Esophagus muscularis mucosa (tissue), 4 donors: ENCODE measurements at regions not wholly inside any gene's neighbourhood (a gene's known extent, or its start where the extent isn't known, plus 50 kb on each side); places are given as distances from the start of the nearest gene placed in this dataset.

Experiments
- EP300 ChIP-seq: sonication (generic); formaldehyde crosslinking; IDR thresholded peaks from one replicate; pipeline ENCODE4 v1.6.1; 2017; ENCODE audit warnings: antibody characterized with exemption
- POLR2A ChIP-seq: fragments of 450-650 bp; IDR thresholded peaks from one replicate; pipeline ENCODE4 v1.6.1; 2017; ENCODE audit warnings: antibody characterized with exemption, moderate library complexity, mild to moderate bottlenecking, low read depth
- POLR2AphosphoS5 ChIP-seq, 2 donors: sonication (generic); formaldehyde crosslinking; IDR thresholded peaks; one replicate each; pipeline ENCODE4 v1.6.1; 2017; ENCODE audit warnings: antibody characterized with exemption in 2 of 2
- TF ChIP-seq, protein P1 (sequence below), 3 experiments: fragments of 200-600 bp in 2 of 3; fragments of 450-650 bp in 1 of 3; sonication (generic) in 2 of 3; IDR thresholded peaks; one replicate each; pipeline ENCODE4 v1.5.1; 2017 to 2019; ENCODE audit warnings: antibody characterized with exemption in 3 of 3, mild to moderate bottlenecking in 2 of 3, moderate library complexity in 1 of 3

DNA sequence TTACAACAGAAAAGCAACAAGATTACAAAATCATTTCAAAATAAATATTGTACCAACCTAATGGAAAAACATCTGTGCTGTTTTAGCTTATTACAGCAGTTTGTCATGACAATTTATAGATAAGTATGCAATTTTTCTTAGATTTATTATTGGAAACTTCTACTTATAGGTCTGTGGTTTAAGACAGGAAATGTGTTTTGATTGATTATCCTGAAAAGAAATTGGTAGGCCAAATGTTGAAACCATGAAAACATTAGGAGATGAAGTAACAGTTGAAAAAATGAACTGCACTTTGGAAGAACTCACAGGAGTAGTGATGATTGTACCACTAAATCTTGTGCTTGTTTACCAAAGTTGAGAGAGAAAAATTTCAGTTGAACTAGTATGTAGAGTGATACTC is 162.2 kb upstream of the GIMD1 start:
- TF ChIP-seq POLR2A, result no peak
- TF ChIP-seq POLR2AphosphoS5 (IDR thresholded peaks at IDR 0.05), result no peak
- TF ChIP-seq EP300, result no peak
- TF ChIP-seq, protein P1, sequence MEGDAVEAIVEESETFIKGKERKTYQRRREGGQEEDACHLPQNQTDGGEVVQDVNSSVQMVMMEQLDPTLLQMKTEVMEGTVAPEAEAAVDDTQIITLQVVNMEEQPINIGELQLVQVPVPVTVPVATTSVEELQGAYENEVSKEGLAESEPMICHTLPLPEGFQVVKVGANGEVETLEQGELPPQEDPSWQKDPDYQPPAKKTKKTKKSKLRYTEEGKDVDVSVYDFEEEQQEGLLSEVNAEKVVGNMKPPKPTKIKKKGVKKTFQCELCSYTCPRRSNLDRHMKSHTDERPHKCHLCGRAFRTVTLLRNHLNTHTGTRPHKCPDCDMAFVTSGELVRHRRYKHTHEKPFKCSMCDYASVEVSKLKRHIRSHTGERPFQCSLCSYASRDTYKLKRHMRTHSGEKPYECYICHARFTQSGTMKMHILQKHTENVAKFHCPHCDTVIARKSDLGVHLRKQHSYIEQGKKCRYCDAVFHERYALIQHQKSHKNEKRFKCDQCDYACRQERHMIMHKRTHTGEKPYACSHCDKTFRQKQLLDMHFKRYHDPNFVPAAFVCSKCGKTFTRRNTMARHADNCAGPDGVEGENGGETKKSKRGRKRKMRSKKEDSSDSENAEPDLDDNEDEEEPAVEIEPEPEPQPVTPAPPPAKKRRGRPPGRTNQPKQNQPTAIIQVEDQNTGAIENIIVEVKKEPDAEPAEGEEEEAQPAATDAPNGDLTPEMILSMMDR (IDR thresholded peaks at IDR 0.05), result no peak
